ENCODE measurements at regions not wholly inside any gene's neighbourhood (a gene's known extent, or its start where the extent isn't known, plus 50 kb on each side); places are given as distances from the start of the nearest gene placed in this dataset.
"Not testable (repeated sequence)": the region's sequence is repeated elsewhere in the genome, so short reads cannot be mapped to it uniquely, and the experiment has no call there.

DNA sequence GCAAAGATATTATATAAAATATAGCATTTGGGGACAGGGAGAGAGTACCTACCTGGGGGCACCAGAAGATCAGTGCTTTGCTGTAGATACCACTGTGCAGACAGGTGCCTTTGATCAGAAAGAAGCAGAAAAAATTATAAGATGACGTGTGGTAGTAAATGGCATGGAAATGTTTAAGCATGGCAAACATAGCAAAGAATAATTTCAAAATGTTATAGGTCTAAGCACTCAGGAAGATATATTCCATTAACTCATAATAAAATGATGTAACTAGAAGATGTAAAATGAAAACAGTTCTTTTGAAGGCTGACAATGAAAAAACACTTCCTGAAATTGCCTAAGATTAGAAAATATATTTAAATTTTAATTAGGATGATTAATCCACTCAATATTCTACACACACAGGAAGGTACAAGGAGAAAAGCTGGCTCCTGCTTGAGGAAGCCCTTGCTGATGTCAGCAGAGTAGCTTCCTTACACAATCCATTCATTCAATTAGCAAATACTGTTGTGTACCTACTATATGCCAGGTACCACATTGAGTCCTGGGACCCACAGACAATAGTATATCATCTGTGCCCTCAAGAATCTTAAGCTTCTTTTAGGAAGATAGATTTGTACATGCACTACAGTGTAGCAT lies 290.2 kb upstream of the CNR1 start:
- no peak for DNase-seq (ENCODE audit: low read depth in 3 of 3)

DNA sequence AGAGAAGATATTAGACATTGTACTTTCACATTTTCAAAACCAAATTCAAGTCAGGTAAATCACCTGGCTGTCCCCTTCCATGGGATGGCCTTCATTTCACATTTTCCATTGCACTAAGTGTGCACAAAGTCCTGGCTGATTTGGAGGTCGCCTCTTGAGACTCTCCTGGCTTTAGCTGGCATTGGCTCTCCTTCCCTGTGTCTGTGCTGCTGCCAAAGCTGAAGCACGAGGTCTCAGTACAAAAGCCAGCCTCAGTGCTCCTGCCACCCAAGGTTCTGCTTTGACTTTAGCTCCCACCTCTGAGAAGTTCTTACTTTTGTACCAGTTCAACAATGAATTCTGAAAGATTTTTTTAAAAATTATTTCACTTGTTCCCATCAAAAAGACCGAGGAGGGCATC lies 289.2 kb upstream of the CNR1 start:
- DNase-seq (ENCODE audit: low read depth in 3 of 3) = no peak

DNA sequence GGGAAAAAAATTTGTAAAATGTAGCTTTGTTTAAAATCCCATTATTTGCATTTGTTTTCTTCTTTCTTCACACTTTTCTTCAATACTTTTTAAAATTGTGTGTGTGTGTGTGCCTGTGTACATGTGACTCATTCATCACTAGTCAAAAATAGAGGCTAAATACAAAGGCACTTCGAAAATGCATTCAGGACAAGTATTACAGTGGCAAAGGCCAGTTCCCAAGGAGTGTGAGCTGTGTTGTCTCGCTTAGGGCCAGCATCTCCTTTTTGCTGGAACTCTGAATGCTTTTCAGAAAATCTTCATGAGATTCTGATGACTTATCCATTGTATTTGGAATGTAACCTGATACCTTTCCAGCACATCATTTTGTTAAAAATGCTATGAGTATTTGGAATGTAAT lies 288.5 kb upstream of the CNR1 start:
- no peak for DNase-seq (ENCODE audit: low read depth in 3 of 3)

DNA sequence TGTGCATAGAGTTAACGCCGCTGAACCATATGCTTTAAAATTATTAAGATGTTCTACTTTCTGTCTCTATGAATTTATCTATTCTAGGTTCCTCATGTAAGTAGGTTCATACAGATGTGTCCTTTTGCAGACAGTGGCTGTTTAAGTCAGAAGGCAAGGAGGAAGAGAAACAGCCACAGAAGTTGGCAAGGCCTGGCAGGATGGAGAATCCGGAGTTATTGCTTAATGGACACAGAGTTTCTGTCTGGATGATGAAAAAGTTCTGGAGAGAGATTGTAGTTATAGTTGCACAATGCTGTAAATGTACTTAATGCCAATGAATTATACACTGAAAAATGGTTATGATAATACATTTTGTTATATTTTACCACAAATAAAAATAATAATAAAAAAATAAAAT lies 283.6 kb upstream of the CNR1 start:
- no peak for DNase-seq (ENCODE audit: low read depth in 3 of 3)

DNA sequence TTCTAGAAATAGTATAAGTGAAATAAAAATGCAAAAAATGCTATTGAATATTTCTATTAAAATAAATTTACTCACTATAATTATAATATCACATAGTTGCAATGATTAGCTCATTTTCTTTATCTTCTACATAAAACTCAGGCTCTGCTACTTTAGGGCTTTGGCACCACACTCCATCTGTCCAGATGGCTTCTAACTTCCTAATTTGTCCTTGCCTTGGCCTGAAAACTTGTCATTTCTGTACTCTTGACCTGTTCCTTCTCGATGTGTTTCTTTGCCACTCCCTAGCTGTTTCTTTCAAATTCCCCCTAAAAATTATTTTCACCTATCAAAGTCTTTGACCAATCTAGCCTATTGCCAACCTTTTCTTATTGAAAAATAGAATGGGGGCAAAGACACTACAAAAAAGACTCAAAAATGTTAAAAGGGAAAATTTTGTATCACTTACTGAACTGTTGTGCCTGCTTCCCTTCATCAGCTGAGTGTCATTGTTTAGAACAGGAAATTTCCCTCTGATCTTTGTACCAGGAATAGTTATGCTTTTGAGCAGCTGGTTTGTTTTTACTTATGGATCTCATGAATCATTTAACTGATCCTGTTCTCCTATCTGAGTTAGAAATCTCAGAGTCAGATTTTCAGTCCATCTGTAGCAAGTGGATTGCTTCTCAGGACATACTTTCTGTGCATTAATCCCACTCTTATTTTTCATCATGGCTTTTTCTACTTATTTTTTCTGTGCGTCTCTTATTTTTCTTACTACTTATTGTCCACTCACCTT lies 279.2 kb upstream of the CNR1 start:
- DNase-seq (ENCODE audit: low read depth in 3 of 3) = no peak

DNA sequence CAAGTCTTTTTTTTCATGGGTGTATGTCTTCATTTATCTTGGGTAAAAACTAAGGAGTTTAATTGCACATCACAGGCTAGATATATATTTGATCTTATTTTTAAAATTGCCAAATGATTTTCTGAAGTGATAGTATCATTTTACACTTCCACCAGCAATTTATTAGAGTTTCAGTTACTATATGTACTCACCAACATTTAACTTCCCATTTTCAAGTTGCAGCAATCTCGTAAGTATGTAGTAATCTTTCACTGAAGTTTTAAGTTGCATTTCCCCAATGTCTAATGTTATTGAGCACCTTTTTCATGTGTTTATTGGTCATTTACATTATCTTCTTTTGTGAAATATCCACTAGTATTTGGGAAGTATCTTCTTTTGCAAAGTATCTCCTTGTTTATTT lies 277.4 kb upstream of the CNR1 start:
- DNase-seq (ENCODE audit: low read depth in 3 of 3) = no peak

DNA sequence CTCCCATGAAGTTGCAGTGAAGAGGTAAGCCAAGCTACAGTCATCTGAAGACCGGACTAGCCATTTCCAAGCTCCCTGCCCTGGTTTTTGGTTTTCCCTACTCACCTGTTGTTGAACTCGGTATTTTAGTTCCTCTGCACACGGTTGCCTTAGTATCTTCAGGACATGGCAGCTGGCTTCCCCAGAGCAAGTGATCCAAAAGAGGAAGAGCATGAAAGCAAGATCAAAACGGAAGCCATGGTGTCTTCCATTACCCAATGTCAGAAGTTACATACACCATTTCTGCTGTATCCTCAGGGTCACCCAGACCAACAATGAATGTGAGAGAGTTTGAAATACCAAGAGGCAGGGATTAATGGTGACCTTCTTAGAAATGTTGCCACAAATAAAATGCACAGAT lies 276.6 kb upstream of the CNR1 start:
- no peak for DNase-seq (ENCODE audit: low read depth in 3 of 3)

DNA sequence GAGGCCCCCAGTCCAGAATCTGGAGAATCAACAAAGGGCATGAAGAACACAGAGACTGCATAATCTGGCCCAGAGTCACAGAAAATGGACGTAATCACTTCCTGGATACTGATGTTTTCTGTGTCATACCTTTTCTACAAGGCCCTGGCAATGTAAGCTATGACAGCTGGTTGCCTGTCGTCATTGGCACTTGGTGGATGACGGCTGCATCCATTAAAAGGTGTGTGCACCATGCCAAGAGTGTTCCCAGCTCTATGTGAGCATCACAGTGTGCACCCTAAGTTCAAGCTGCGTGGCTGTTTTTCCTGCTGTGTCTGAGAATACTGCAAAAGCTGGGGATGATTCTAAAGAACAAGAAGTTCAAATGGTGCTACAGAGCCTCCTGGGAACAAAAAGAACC lies 275.2 kb upstream of the CNR1 start:
- no peak for DNase-seq (ENCODE audit: low read depth in 3 of 3)

DNA sequence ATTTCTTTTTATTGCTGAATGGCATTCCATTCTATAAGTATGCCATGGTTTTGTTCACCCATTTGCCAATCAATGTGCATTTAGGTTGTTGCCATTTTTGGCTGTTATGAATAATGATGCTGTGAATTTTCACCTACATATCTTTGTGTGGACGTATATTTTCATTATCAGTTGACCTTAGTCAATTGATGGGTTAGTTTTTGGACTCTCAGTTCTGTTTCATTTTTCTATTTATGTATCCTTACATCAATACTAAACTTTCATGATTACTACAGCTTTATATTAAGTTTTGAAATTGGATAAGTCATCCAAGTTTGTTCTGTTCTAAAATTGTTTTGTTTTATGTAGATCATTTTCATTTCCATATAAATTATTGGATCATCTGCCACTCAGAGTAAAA lies 261.9 kb upstream of the CNR1 start:
- DNase-seq (ENCODE audit: low read depth in 3 of 3) = no peak

DNA sequence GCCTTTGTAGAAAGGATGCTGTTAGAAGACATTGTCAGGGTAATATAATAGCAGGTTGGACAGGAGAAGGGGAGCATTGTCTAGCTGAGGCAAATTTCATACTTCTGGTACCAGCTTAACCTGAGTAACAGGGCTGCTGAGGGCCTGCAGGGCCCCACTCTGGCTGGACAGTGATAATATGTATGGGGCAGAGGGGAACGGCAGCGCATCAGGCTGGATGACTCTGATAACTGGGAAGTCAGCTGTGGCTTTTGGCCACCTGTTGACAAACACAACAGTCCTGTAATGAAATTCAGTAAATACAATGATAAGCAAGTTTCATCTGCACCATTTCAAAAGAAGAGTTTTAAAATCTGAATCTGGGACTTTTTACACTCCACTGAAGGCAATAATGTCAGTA lies 259.9 kb upstream of the CNR1 start:
- DNase-seq (ENCODE audit: low read depth in 3 of 3) = no peak

DNA sequence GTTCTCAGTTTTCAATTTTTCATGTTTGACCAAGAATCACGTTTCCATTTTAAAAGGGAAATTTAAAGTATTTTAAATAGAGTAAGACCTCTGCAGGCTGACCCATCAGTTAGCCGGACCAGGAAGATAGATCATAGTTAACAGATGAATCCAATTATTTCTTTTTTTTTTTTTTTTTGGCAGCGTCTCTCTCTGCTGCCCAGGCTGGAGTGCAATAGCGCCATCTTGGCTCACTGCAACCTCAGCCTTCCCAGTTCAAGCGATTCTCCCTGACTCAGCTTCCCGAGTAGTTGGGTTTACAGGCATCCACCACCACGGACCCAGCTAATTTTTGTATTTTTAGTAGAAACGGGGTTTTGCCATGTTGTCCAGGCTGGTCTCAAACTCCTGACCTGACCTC lies 256.7 kb upstream of the CNR1 start:
- DNase-seq (ENCODE audit: low read depth in 3 of 3) = no peak

DNA sequence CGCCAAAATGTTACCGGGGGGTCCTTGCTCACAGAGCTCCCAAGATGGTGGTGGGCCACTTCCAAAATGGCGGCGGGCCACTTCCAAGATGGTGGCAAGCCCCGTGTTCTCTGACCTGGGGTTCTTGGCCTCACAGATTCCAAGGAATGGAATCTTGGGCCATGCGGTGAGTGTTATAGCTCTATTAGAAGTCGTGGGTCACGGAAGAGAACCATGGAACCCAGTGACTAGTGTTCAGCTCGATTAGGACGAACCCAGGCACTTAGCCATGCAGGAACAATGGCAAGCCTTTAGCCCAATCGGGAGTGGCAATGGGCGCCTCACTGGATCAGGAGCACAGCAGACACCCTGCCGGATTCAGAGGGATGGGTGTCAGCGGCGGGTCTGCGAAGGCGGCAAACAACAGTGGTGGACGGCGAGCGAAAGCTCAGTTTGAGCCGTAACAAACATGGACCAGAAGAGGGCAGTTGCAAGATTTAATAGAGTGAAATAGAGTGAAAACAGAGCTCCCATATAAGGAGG lies 254.9 kb upstream of the CNR1 start:
- DNase-seq (ENCODE audit: low read depth in 3 of 3) = not testable (repeated sequence)

DNA sequence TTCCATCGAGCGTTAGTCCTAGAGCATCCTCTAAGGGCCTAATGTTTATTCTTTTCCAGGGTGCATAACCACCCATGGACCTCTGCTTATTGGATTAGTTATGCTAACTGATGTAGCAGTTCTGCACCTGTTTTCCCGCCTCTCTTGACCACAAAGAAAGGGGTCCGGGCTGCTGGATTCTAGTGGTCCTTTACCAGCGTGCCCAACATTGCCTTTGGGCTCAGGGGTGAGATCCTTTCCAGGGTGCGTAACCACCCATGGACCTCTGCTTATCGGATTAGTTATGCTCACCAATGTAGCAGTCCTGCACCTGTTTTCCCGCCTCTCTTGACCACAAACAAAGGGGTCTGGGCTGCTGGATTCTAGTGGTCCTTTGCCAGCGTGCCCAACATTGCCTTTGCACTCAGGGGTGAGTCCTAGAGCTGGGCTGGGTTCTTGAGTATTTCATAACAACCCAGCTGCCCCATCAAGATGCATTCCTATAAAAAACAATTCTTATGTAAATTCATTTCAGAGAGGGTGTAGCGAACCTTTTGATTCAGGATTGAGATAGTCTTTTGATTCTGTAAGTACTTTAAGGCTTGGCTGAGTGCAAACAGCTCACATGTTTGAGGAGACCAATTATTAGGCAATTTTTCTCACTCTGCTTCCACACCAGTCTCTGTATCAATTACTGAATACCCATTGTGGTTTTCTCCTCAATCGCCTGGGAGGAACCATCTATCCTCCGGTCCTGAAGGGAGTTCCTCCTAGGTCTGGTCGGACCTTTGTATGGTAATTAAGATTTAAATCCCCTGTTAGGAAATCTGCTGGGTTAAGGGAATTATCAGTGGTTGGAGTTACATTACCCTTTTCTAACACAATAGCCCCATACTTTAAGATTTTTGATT lies 253.0 kb upstream of the CNR1 start:
- not testable (repeated sequence) for DNase-seq (ENCODE audit: low read depth in 3 of 3)

DNA sequence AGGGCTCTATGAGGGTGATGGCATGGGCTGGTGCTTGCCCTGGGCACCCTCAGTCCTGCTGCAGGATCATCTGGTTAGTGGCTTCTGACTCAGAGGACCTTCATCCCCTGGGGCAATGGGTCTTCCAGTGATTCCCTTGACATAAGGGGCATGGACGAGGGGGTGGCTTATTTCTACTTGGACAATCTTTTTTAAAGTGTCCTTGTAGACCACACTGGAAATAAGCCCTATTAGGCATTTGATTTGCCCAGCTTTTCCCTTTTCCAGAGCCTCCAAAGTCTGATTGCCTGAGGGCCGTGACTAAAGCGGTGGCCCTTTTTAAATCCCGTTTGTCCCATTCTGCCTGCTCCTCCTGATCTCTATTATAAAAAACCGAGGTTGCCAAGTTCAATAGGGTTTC lies 251.2 kb upstream of the CNR1 start:
- not testable (repeated sequence) for DNase-seq (ENCODE audit: low read depth in 3 of 3)

DNA sequence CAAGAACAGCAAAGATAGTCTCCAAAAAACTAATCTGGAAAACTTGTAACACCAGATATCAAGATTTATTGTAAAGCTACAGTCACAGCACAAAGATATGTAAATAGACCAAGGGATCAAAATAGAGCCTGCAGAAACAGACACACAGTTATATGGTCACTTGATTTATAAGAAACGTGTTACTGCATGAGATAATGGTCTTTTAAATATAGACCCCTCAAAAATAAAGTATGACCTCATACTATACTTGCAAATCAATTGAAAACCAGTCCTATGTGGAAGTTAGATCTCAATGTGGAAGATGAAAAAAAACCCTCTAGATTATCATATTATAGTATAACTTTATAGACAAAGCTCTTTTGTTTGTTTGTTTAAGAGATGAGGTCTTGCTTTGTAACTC lies 247.3 kb upstream of the CNR1 start:
- no peak for DNase-seq (ENCODE audit: low read depth in 3 of 3)

DNA sequence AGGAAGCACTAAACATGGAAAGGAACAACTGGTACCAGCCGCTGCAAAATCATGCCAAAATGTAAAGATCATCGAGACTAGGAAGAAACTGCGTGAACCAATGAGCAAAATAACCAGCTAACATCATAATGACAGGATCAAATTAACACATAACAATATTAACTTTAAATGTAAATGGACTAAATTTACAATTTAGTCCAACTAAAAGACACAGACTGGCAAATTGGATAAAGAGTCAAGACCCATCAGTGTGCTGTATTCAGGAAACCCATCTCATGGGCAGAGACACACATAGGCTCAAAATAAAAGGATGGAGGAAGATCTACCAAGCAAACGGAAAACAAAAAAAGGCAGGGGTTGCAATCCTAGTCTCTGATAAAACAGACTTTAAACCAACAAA lies 242.2 kb upstream of the CNR1 start:
- not testable (repeated sequence) for DNase-seq (ENCODE audit: low read depth in 3 of 3)

DNA sequence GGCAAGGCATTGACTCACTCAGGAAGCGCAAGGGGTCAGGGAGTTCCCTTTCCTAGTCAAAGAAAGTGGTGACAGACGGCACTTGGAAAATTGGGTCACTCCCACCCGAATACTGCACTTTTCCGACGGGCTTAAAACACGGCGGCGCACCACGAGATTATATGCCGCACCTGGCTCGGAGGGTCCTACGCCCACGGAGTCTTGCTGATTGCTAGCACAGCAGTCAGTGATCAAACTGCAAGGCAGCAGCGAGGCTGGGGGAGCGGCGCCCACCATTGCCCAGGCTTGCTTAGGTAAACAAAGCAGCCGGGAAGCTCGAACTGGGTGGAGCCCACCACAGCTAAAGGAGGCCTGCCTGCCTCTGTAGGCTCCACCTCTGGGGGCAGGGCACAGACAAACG lies 240.5 kb upstream of the CNR1 start:
- DNase-seq (ENCODE audit: low read depth in 3 of 3) = not testable (repeated sequence)

DNA sequence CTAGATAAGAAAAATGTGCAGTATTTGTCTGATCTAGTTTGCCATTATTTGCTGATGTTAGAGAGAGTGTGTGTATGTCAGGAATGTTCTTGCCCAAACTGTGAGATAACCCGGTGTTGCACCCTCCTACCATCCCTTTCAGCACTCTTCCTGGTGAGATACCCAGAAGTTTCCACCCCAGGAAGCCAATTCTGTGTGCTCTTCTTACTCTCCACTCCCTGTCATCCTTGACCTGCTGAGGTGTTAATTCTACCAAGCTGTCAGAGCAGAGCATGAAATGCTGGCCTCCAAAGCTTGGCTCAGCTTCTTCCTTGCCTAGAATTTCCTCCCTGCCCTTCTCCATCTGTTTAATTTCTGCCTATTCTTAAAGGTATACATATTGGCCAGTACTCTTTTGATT lies 237.3 kb upstream of the CNR1 start:
- no peak for DNase-seq (ENCODE audit: low read depth in 3 of 3)

DNA sequence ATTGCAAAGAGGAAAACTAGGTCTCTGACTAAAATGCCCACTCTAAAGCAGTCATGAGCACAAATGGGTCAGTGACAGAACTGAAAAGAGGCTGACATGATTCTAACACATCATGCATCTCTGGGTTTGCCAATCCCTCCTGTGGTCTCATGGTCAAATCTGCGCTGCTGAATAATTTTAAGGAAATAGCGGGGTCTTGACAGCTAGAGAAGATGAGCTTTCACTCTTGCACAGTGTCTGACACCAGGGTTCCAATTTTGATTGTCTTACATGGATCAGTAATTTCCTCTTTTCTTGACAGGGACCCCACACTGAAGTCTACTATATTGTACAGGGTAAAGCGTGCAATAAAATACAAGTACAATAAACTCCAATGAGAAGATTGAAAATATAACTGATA lies 236.8 kb upstream of the CNR1 start:
- DNase-seq (ENCODE audit: low read depth in 3 of 3) = no peak

DNA sequence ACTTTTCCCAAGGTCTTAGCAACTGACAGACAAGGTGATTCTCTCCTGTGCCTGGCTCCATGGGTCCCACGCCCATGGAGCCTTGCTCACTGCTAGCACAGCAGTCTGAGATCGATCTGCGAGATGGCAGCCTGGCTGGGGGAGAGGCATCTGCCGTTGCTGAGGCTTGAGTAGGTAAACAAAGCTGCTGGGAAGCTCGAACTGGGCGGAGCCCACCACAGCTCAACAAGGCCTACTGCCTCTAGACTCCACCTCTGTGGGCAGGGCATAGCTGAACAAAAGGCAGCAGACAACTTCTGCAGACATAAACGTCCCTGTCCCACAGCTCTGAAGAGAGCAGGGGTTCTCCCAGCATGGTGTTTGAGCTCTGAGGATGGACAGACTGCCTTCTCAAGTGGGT lies 224.9 kb upstream of the CNR1 start:
- not testable (repeated sequence) for DNase-seq (ENCODE audit: low read depth in 3 of 3)

DNA sequence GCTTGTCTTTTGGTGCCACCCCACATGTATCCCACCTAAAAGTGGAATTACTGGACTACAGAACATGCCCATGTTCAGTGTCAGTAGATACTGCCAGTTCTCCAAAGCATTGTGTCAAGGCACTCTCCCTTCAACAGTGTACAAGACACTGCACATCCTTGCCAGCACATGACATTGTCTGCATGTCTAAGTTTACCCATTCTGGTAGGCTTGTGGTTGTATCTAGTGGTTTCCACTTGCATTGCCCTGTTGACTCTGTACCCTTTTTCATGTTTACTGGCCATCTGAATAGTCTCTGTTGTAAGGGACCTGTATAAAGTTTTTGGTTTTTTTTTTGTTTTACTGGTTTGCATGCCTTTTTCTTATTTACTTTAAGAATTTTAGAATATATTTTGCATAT lies 222.4 kb upstream of the CNR1 start:
- no peak for DNase-seq (ENCODE audit: low read depth in 3 of 3)

DNA sequence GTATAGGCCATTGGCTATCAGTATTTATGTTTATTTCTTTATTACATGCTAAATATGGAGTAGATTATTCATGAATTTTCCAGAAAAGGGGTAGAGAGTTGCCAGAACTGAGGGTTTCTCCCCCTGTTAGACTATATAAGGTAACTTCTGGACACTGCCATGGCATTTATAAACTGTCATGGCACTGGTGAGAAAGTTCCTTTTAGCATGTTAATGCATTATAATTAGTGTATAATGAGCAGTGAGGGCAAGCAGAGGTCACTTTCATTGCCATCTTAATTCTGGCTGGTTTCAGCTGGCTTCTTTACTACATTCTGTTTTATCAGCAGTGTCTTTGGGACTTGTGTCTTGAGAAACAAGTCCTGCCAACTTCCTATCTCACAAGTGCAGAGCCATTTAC lies 220.0 kb upstream of the CNR1 start:
- DNase-seq (ENCODE audit: low read depth in 3 of 3) = no peak

DNA sequence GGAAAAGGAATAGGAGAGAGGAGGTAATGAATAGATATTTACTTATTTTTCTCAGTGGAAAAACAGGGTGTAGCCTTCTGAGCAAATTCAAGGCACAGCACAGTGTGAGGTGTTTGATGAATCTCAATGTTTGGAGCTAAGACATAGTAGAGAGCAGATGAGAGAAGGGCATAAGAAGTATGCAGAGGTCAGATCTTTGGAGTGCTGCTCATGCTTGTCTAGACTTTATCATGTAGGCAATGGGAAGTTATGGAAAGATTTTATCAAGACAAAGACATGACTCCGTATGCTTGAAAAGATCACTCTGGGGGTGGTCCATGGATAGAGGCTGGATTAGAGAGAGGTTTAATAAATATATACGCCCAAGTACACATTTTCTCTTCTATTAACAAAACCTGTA lies 217.0 kb upstream of the CNR1 start:
- no peak for DNase-seq (ENCODE audit: low read depth in 3 of 3)

Measured in stimulated activated CD4-positive, alpha-beta T cell treated with anti-CD3 and anti-CD28 coated beads, TNF-alpha, amount 100 ng/mL, for 48 hours (primary cell).